Hindlimb muscle (tissue), 1 donor: ENCODE measurements at regions not wholly inside any gene's neighbourhood (a gene's known extent, or its start where the extent isn't known, plus 50 kb on each side); places are given as distances from the start of the nearest gene placed in this dataset.
"Not testable (repeated sequence)": the region's sequence is repeated elsewhere in the genome, so short reads cannot be mapped to it uniquely, and the experiment has no call there.

ENCODE experiments used
- DNase-seq: peaks from one replicate; pipeline ENCODE4 v3.0.0-alpha.2; 2013

DNA sequence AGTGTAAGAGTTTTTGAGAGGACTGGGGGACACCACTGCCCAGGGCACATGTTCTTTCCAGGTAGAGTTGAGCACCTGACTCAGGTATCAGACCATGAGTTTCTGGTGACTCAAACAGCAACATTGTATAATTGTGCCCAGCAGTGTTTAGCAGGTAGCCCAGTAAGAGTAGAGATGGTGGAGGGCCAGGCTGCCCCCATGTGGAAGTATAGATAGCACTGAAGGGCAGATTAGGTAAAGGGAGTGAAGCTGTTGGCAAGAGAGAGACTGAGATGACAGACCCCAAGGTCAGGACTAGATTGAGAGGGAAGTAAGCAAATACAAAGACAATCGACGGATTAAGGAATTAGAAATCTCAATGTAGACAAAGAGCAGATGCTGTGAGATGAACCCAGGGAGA lies 74.6 kb downstream of the TRIM42 start:
- DNase-seq = no peak

DNA sequence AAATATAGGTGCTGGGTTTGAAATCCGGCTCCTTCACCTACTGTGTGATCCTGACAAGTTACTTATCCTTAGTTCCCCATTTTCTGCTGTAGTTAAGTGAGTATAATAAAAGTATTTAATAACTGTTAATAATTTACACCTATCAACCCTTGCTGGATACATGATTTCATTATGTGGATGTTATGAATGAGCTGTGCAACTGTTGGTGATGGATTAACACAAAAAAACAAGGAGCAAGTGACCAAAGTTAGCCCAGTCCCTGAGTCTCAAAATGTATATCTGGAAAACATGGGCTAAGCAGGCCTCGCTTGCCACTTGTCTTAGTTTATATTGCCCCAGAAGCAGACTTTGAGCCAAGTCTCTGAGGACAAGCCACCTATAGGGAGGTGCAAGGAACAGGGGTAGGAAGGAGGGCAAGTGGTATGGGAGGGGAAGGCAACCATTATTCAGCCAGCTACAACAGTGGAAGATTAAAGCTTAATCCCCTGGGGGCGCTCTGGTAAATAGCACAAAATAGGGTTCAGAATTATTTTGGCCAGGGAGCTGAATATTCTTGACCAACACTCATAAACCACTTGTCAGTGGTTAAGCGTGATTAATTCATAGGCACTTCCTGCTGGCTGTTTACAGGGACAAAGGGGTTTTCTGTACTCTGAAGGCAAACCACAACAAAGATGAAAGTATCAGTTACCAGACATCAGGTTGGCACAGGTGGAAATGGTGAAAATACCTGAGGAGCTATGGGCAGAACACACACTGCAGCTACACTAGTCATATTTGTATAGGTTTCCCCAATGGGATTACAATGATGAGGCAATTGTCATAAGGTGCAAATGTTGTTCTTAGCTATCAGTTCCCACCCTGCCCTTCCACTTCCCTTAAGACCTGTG lies 76.2 kb downstream of the TRIM42 start:
- no peak for DNase-seq

- DNase-seq = no peak
Measured at GRCh38 chr3:140754936-140755335, 77.1 kb downstream of the TRIM42 start.

DNA sequence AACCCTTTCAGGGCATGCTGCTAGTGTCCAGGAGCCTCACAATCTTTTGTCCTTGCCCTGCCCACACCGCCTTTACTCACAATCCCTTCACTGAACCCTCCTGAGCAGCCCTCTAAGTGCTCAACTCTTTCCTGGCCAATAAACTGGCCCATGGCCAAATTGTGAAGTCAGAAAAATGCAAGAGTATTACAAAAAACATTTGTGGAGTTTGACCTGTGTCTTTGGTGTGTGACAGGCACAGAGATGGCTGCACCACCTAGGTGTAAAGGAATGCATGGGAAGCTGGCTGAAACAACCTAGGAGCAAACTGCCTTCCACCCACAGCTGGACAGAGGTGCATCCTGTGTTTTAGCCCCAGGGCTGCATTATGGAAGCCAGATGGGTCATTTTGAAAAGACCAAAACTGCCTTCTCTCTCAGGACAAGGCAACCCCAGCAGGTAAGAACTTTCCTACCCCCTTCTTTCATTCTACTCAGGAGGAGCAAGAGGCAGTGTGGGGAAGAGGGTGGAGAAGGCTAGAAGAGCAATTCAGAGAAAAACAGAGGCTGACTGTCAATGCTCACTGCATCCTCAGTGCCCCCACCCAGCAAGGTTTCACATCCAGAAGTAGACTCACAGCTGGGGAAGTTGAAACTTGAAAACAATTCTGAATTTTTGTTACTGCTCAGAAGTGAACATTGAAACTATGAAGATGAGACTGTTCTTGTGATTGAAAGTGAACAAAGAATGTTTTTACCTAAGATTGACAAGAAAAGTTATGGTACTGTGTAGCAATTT lies 78.6 kb downstream of the TRIM42 start:
- DNase-seq = no peak

- DNase-seq = no peak
Measured at GRCh38 chr3:140758791-140759444, 81.1 kb downstream of the TRIM42 start.

GRCh38 chr3:140760324-140761075 lies 82.6 kb downstream of the TRIM42 start:
- DNase-seq = no peak

DNA sequence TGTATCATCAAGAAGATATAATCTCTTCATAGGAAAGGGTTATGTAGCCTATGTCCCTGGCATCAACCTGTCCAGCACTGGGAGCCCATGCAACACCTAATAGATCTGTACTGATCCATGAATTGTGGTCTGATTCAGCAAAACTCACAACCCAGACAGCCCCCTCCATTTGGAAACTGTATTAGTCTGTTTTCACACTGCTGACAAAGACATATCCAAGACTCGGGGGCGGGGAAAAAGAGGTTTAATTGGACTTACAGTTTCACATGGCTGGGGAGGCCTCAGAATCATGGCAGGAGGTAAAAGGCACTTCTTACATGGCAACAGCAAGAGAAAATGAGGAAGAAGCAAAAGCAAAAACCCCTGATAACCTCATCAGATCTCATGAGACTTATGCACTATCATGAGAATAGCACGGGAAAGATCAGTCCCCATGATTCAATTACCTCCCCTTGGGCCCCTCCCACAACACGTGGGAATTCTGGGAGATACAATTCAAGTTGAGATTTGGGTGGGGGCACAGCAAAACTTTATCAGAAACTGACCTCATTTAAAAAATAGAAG lies 83.3 kb downstream of the TRIM42 start:
- DNase-seq = no peak

DNA sequence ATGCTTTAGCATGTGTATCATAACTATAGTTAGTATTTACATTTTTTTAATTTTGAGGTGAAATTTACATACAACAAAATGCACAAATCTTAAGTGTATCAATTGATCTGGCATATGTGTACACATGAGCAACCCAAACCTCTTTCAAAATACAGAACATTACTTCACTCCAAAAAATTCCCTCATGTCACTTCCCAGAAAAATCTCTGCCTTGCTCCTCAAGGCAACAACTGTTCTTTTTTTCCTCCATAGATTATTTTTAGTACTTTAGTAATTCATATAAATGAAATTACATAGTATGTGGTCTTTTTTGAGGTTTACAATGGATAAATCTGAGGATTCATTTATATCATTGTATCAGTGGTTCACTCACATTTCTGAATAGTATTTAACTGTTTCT lies 84.9 kb downstream of the TRIM42 start:
- no peak for DNase-seq

GRCh38 chr3:140763532-140763931 lies 85.7 kb downstream of the TRIM42 start:
- DNase-seq = no peak

DNA sequence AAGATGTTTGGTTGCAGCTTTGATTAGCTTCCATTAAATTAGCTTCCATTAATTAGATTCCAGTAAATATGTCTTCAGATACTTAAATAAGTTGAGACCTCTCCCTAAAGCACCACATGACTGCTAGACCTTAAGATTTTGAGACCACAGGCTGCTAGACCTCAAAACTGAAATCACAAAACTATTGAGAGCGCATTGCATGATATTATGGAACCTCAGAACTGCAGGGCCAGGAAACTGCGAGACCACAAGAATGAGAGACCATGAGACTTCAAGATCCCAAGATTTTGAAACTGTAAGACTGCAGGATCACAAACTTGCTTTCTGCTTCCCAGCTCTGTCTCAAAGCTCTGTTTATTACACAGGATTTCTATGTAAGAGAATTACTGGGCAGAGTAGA lies 87.4 kb downstream of the TRIM42 start:
- no peak for DNase-seq

- DNase-seq = no peak
Measured at GRCh38 chr3:140766465-140766864, 88.6 kb downstream of the TRIM42 start.

- DNase-seq = no peak
Measured at GRCh38 chr3:140767566-140767965, 89.7 kb downstream of the TRIM42 start.

- DNase-seq = no peak
Measured at GRCh38 chr3:140768941-140769340, 91.1 kb downstream of the TRIM42 start.

DNA sequence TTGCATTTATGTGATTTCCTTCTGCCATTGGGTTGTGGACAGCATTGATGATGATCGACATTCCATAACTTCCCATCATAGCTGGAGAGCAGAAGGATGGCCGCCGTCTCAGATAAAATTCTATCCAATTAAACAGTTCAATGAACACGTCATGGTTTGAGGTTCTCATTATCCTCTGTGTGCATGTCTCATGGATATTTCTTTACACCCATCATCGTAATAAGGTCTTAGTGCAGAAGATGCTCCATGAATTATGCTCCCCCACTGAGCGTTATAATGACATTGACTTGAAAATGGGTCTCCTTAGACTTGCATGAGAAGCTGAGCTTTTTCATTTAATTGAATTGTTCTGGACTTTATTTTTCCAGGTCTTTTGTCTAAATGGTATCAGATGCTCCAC lies 92.1 kb downstream of the TRIM42 start:
- no peak for DNase-seq

DNA sequence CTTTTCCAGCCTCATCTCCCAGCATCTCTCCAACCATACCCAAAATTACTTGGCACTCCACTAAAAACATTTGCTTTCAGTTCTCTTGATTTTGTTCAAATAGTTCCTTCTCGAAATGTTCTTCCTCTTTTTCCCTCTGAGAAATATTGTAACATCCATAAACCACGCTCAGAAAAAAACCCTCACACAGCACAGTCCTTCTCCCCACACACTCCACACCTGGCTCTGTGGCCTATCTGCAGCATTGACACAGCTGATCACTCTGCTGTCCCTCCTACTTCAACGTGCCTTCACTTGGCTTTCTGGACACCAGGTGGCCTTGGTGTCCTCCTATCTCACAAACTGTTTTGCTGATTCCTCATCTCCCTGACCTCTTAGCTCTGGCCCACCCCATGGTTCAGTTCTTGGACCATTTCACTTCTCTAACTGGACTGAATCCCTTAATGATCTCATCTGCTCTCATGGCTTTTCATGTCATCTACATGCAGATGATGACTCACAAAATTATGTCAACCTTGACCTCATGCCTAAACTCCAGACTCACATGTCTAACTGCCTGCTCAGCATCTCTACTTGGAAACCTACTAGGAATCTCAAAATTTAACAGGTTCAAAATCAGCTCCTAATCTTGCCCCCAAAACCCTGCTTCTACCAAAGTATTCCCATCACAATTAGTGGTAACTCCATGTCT lies 93.3 kb downstream of the TRIM42 start:
- no peak for DNase-seq

GRCh38 chr3:140777631-140778233 lies 99.9 kb downstream of the TRIM42 start:
- no peak for DNase-seq

GRCh38 chr3:140791368-140791767 lies 113.5 kb downstream of the TRIM42 start:
- no peak for DNase-seq

DNA sequence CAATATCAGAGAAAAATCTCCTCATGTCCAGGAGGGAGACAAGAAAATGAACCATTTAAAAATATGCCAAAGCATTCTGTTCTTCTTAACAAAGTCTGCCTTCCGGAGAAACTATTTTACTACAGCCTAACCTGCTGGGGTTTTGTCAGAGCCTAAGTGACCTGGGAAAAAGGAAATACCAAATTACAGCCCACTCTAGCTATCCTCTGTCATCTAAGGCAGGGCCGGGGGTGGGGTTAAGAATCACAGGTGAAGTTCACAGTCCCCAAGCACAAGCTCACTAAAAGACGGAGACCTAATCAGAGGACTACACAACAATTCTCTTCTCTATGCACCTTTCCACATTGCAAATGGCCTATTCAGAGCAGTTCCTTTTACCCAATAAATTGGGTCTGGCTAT lies 116.6 kb downstream of the TRIM42 start:
- no peak for DNase-seq

DNA sequence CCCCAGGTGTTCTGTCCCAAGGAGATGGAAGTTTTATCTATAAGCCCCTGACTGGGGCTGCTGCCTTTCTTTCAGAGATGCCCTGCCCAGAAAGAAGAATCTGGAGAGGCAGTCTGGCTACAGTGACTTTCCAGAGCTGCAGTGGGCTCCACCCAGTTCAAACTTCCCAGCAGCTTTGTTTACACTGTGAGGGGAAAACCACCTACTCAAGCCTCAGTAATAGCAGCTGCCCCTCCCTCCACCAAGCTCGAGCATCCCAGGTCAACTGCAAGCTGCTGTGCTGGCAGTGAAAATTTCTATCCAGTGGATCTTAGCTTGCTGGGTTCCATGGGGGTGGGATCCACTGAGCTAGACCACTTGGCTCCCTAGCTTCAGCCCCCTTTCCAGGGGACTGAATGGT lies 125.0 kb downstream of the TRIM42 start:
- DNase-seq = not testable (repeated sequence)

DNA sequence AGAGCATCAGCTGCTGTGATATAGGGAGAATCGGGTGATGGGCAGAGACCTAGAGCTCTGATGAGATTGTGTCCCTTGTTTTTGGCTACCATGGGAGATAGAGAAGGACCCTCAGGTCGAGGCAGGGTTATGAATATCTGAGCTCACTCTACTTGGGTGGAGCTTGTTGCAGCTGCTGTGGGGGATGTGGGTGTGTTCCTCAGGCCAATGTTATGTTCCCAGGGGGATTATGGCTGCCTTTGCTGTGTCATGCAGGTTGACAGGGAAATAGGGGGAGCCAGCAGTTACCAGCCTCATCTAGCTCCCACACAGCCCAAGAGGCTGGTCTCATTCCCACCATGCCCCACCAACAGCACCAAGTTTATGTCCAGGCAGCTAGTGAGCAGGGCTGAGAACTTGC lies 131.5 kb downstream of the TRIM42 start:
- DNase-seq = peak; percentile 2
